HEK293T (cell line): ENCODE measurements at regions not wholly inside any gene's neighbourhood (a gene's known extent, or its start where the extent isn't known, plus 50 kb on each side); places are given as distances from the start of the nearest gene placed in this dataset.

Source experiments
- ARNT ChIP-seq: fragments of 450-650 bp; IDR thresholded peaks from 2 replicates; pipeline ENCODE4 v1.6.1; 2017; ENCODE audit warnings: mild to moderate bottlenecking
- BHLHE40 ChIP-seq: fragments of 450-650 bp; IDR thresholded peaks from 2 replicates; pipeline ENCODE4 v1.6.1; 2016; ENCODE audit warnings: mild to moderate bottlenecking, moderate library complexity, borderline replicate concordance
- CTBP1 ChIP-seq: fragments of 450-650 bp; IDR thresholded peaks from 2 replicates; pipeline ENCODE4 v1.6.1; 2016; ENCODE audit warnings: borderline replicate concordance
- ELF4 ChIP-seq: fragments of 450-650 bp; IDR thresholded peaks from 2 replicates; pipeline ENCODE4 v1.6.1; 2017; ENCODE audit warnings: antibody characterized with exemption
- FOXA1 ChIP-seq: fragments of 450-650 bp; IDR thresholded peaks from 2 replicates; pipeline ENCODE4 v1.6.1; 2016; ENCODE audit warnings: mild to moderate bottlenecking
- FOXK2 ChIP-seq: fragments of 450-650 bp; IDR thresholded peaks from 2 replicates; pipeline ENCODE4 v1.6.1; 2016; ENCODE audit warnings: mild to moderate bottlenecking
- FOXM1 ChIP-seq: fragments of 450-650 bp; IDR thresholded peaks from 2 replicates; pipeline ENCODE4 v1.6.1; 2017; ENCODE audit warnings: mild to moderate bottlenecking, borderline replicate concordance
- HDGF ChIP-seq: fragments of 450-650 bp; IDR thresholded peaks from 2 replicates; pipeline ENCODE4 v1.6.1; 2017; ENCODE audit warnings: antibody characterized with exemption, borderline replicate concordance
- NFRKB ChIP-seq: fragments of 450-650 bp; IDR thresholded peaks from 2 replicates; pipeline ENCODE4 v1.6.1; 2016; ENCODE audit warnings: mild to moderate bottlenecking, moderate library complexity
- PKNOX1 ChIP-seq: fragments of 450-650 bp; IDR thresholded peaks from 2 replicates; pipeline ENCODE4 v1.6.1; 2016
- SP1 ChIP-seq: fragments of 450-650 bp; IDR thresholded peaks from 2 replicates; pipeline ENCODE4 v1.6.1; 2017
- SUZ12 ChIP-seq: fragments of 450-650 bp; IDR thresholded peaks from 2 replicates; pipeline ENCODE4 v1.6.1; 2016; ENCODE audit warnings: mild to moderate bottlenecking
- TARDBP ChIP-seq: fragments of 450-650 bp; IDR thresholded peaks from 2 replicates; pipeline ENCODE4 v1.6.1; 2016

- TF ChIP-seq CTBP1 (no peak), FOXK2 (no peak), NFRKB (no peak), SP1 (no peak), BHLHE40 (no peak), SUZ12 (no peak), HDGF (no peak), TARDBP (no peak), ELF4 (no peak), FOXM1 (no peak), ARNT (no peak), PKNOX1 (no peak), FOXA1 (no peak)
Observed at GRCh38 chr11:25939691-25940090, 392.2 kb upstream of the ANO3 start.
